ENCODE measurements at regions not wholly inside any gene's neighbourhood (a gene's known extent, or its start where the extent isn't known, plus 50 kb on each side); places are given as distances from the start of the nearest gene placed in this dataset.

GRCh38 chr2:19020144-19021099, 338.0 kb downstream of the OSR1 start:
- CTCF ChIA-PET, result no interaction called here
- Histone ChIP-seq H3K9me3 (ENCODE audit: control insufficient read depth, insufficient read depth, low read length) (no peaks in the 10 kb centered on the region), H3K27ac (ENCODE audit: low read depth, low read length) (peak overlapping the region; percentile 71), H3K4me3 (ENCODE audit: low read depth, low read length) (no peak overlapping the region), H3K27me3 (ENCODE audit: control insufficient read depth, insufficient read depth, low read length) (no peaks in the 10 kb centered on the region)
- no peak for TF ChIP-seq CTCF (IDR thresholded peaks at IDR 0.05; ENCODE audit: low read depth, low read length)
- POLR2A ChIA-PET, result interaction anchor here (0.8 to 1.8 kb wide), 2 partner anchors 12 to 338 kb away, joined by 3 to 7 read pairs; partner anchors contain the start of gene OSR1
- DNase-seq (ENCODE audit: low read depth, low spot score), result no peak

GRCh38 chr2:19009510-19009909, 348.9 kb downstream of the OSR1 start:
- Histone ChIP-seq H3K27ac (ENCODE audit: low read depth, low read length) (no peak overlapping the region), H3K27me3 (ENCODE audit: control insufficient read depth, insufficient read depth, low read length) (no peaks in the 10 kb centered on the region), H3K9me3 (ENCODE audit: control insufficient read depth, insufficient read depth, low read length) (no peaks in the 10 kb centered on the region), H3K4me3 (ENCODE audit: low read depth, low read length) (no peak overlapping the region)
- ChIA-PET CTCF (no interaction called here), POLR2A (interaction anchor here (1.4 kb wide), 1 partner anchor 11 kb away, joined by 3 read pairs; no protein-coding TSS in a partner anchor)
- TF ChIP-seq CTCF (IDR thresholded peaks at IDR 0.05; ENCODE audit: low read depth, low read length), result no peak
- no peak for DNase-seq (ENCODE audit: low read depth, low spot score)

- no peak for DNase-seq (ENCODE audit: low read depth, low spot score)
- TF ChIP-seq CTCF (IDR thresholded peaks at IDR 0.05; ENCODE audit: low read depth, low read length), result no peak
- ChIA-PET POLR2A (no interaction called here), CTCF (no interaction called here)
- no peaks in the 10 kb centered on the region for H3K27me3 ChIP-seq (ENCODE audit: control insufficient read depth, insufficient read depth, low read length)
- H3K27ac ChIP-seq (ENCODE audit: low read depth, low read length), result no peak overlapping the region
- H3K4me3 ChIP-seq (ENCODE audit: low read depth, low read length), result no peak overlapping the region
- H3K9me3 ChIP-seq (ENCODE audit: control insufficient read depth, insufficient read depth, low read length), result no peaks in the 10 kb centered on the region
Measured at GRCh38 chr2:19003554-19003953, 354.9 kb downstream of the OSR1 start.

GRCh38 chr2:19000776-19001175, 357.6 kb downstream of the OSR1 start:
- Histone ChIP-seq H3K27ac (ENCODE audit: low read depth, low read length) (peak overlapping the region; percentile 3), H3K4me3 (ENCODE audit: low read depth, low read length) (no peak overlapping the region), H3K9me3 (ENCODE audit: control insufficient read depth, insufficient read depth, low read length) (no peaks in the 10 kb centered on the region), H3K27me3 (ENCODE audit: control insufficient read depth, insufficient read depth, low read length) (no peaks in the 10 kb centered on the region)
- CTCF ChIA-PET, result no interaction called here
- no peak for DNase-seq (ENCODE audit: low read depth, low spot score)
- no peak for TF ChIP-seq CTCF (IDR thresholded peaks at IDR 0.05; ENCODE audit: low read depth, low read length)
- POLR2A ChIA-PET, result no interaction called here

GRCh38 chr2:18999198-18999597, 359.2 kb downstream of the OSR1 start:
- no peak for DNase-seq (ENCODE audit: low read depth, low spot score)
- POLR2A ChIA-PET, result no interaction called here
- CTCF ChIA-PET, result no interaction called here
- no peak overlapping the region for H3K27ac ChIP-seq (ENCODE audit: low read depth, low read length)
- TF ChIP-seq CTCF (IDR thresholded peaks at IDR 0.05; ENCODE audit: low read depth, low read length), result no peak
- H3K4me3 ChIP-seq (ENCODE audit: low read depth, low read length), result no peak overlapping the region
- no peaks in the 10 kb centered on the region for H3K27me3 ChIP-seq (ENCODE audit: control insufficient read depth, insufficient read depth, low read length)
- no peaks in the 10 kb centered on the region for H3K9me3 ChIP-seq (ENCODE audit: control insufficient read depth, insufficient read depth, low read length)
